ENCODE measurements at regions not wholly inside any gene's neighbourhood (a gene's known extent, or its start where the extent isn't known, plus 50 kb on each side); places are given as distances from the start of the nearest gene placed in this dataset.

DNA sequence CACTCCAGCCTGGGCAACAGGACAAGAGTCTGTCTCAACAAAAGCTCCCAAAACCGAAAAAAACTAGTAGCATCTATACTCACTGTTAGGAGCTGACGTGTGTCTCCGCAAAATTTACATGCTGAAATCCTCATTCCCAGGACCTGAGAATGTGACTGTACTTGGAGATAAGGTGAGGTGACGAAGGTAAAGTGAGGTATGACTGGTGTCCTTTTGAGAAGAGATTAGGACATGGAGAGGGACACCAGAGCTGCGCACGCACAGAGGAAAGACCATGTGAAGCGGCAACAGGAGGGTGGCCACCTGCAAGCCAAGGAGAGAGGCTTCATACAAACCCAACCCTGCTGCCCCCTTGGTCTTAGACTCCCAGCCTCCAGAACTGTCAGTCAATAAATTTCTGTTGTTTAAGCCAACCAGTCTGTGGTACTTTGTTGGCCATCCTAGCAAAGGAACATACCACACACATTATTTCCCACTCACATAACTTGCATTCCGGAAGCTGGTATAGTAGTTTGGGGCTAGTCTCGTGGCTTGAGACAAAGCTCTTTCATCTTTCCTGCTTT is 1154.0 kb upstream of the CELF2 start:
- Histone ChIP-seq H3K4me3 (replicated peaks in 1 of 3; ENCODE audit: insufficient read depth in 1 of 3, low read depth in 1 of 3, low read length in 3 of 3) (no peak overlapping the region), H3K36me3 (ENCODE audit: control insufficient read depth in 2 of 2, extremely low read depth in 1 of 2, insufficient read depth in 2 of 2, low read length in 2 of 2) (no peaks in the 10 kb centered on the region), H4K20me1 (replicated peaks; ENCODE audit: control insufficient read depth, extremely low read depth, insufficient read depth, low read length) (no peaks in the 10 kb centered on the region), H3K9me3 (replicated peaks; ENCODE audit: control insufficient read depth, insufficient read depth, low read length) (no peaks in the 10 kb centered on the region), H2AFZ (ENCODE audit: low read depth, low read length) (no peak overlapping the region), H3K9me1 (replicated peaks; ENCODE audit: control insufficient read depth, extremely low read depth, insufficient read depth, low read length) (no peaks in the 10 kb centered on the region), H3K9ac (replicated peaks; ENCODE audit: extremely low read depth, insufficient read depth, low read length) (no peak overlapping the region), H3K27ac (ENCODE audit: insufficient read depth, low read depth, low read length) (no peak overlapping the region), H3K4me2 (ENCODE audit: insufficient read depth, low read length) (no peak overlapping the region), H3K27me3 (ENCODE audit: control insufficient read depth in 2 of 2, insufficient read depth in 2 of 2, low read length in 2 of 2) (no peaks in the 10 kb centered on the region), H3K4me1 (ENCODE audit: control insufficient read depth, extremely low read depth, insufficient read depth, low read length) (no peaks in the 10 kb centered on the region), H3K79me2 (ENCODE audit: control insufficient read depth, insufficient read depth, low read length) (no peaks in the 10 kb centered on the region)
- dilution Hi-C loops (cut with MboI; ENCODE audit: extremely low pct_ligation_motif_present, low sequenced_read_pairs) (no loop called here), intact Hi-C loops (cut with micrococcal nuclease) (no loop called here)
- ChIA-PET CTCF (interaction anchor here (1.1 kb wide), 1 partner anchor 15 kb away, joined by 3 read pairs; no protein-coding TSS in a partner anchor), POLR2A (no interaction called here)
- BruUV-seq (replicated peaks) = no TSS peak
- TF ChIP-seq GATA2 (IDR thresholded peaks at IDR 0.05; ENCODE audit: insufficient read depth, insufficient read length, low read depth, low read length) (no peak), POLR2AphosphoS5 (IDR thresholded peaks at IDR 0.05; ENCODE audit: insufficient read depth, low read depth, low read length) (no peak)
- FAIRE-seq = no peak
- DNase-seq (ENCODE audit: low read depth, low spot score) = no peak

DNA sequence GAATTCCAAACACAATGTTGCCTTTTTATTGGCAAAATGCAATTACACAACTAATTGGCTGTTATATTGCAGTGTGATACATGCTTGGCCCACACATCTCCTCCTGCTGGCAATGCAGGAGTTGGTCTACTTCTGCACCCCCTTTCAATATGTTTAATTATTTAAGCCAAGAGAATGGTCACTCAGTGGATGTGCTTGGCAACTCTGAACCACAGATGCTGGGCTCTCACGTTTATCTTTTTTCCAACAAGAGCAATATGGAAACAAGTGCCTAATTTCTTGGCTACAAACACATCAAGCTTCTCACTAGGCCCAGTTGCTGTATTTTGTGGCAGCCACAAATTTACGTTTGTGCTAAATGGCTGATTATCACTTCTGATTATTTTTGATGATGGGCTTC is 1149.2 kb upstream of the CELF2 start:
- DNase-seq (ENCODE audit: low read depth, low spot score) (no peak), FAIRE-seq (no peak)
- no peak overlapping the region for H2AFZ ChIP-seq (ENCODE audit: low read depth, low read length)
- no peaks in the 10 kb centered on the region for H3K9me1 ChIP-seq (replicated peaks; ENCODE audit: control insufficient read depth, extremely low read depth, insufficient read depth, low read length)
- dilution Hi-C loops (cut with MboI; ENCODE audit: extremely low pct_ligation_motif_present, low sequenced_read_pairs) = no loop called here
- ChIA-PET CTCF (no interaction called here), POLR2A (no interaction called here)
- no peak overlapping the region for H3K4me3 ChIP-seq (replicated peaks in 1 of 3; ENCODE audit: insufficient read depth in 1 of 3, low read depth in 1 of 3, low read length in 3 of 3)
- H3K36me3 ChIP-seq (ENCODE audit: control insufficient read depth in 2 of 2, extremely low read depth in 1 of 2, insufficient read depth in 2 of 2, low read length in 2 of 2) = no peaks in the 10 kb centered on the region
- no peak overlapping the region for H3K4me2 ChIP-seq (ENCODE audit: insufficient read depth, low read length)
- no peaks in the 10 kb centered on the region for H3K27me3 ChIP-seq (ENCODE audit: control insufficient read depth in 2 of 2, insufficient read depth in 2 of 2, low read length in 2 of 2)
- intact Hi-C loops (cut with micrococcal nuclease) = no loop called here
- BruUV-seq (replicated peaks) = no TSS peak
- H3K4me1 ChIP-seq (ENCODE audit: control insufficient read depth, extremely low read depth, insufficient read depth, low read length) = no peaks in the 10 kb centered on the region
- TF ChIP-seq EZH2 (IDR thresholded peaks at IDR 0.05; ENCODE audit: borderline replicate concordance, low read depth, low read length, severe bottlenecking) = no peak
- TF ChIP-seq, protein P1, sequence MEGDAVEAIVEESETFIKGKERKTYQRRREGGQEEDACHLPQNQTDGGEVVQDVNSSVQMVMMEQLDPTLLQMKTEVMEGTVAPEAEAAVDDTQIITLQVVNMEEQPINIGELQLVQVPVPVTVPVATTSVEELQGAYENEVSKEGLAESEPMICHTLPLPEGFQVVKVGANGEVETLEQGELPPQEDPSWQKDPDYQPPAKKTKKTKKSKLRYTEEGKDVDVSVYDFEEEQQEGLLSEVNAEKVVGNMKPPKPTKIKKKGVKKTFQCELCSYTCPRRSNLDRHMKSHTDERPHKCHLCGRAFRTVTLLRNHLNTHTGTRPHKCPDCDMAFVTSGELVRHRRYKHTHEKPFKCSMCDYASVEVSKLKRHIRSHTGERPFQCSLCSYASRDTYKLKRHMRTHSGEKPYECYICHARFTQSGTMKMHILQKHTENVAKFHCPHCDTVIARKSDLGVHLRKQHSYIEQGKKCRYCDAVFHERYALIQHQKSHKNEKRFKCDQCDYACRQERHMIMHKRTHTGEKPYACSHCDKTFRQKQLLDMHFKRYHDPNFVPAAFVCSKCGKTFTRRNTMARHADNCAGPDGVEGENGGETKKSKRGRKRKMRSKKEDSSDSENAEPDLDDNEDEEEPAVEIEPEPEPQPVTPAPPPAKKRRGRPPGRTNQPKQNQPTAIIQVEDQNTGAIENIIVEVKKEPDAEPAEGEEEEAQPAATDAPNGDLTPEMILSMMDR (IDR thresholded peaks at IDR 0.05; ENCODE audit: extremely low read depth in 1 of 2, insufficient read depth in 1 of 2, low read depth in 1 of 2, low read length in 2 of 2) = no peak
- TF ChIP-seq POLR2AphosphoS5 (IDR thresholded peaks at IDR 0.05; ENCODE audit: insufficient read depth, low read depth, low read length) = no peak
- no peak for TF ChIP-seq GATA2 (IDR thresholded peaks at IDR 0.05; ENCODE audit: insufficient read depth, insufficient read length, low read depth, low read length)
- TF ChIP-seq, protein P2, sequence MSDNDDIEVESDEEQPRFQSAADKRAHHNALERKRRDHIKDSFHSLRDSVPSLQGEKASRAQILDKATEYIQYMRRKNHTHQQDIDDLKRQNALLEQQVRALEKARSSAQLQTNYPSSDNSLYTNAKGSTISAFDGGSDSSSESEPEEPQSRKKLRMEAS (IDR thresholded peaks at IDR 0.05; ENCODE audit: insufficient read depth, insufficient read length) = no peak
- H3K27ac ChIP-seq (ENCODE audit: insufficient read depth, low read depth, low read length) = no peak overlapping the region
- H3K9ac ChIP-seq (replicated peaks; ENCODE audit: extremely low read depth, insufficient read depth, low read length) = no peak overlapping the region
- H3K79me2 ChIP-seq (ENCODE audit: control insufficient read depth, insufficient read depth, low read length) = no peaks in the 10 kb centered on the region
- no peaks in the 10 kb centered on the region for H4K20me1 ChIP-seq (replicated peaks; ENCODE audit: control insufficient read depth, extremely low read depth, insufficient read depth, low read length)
- no peaks in the 10 kb centered on the region for H3K9me3 ChIP-seq (replicated peaks; ENCODE audit: control insufficient read depth, insufficient read depth, low read length)

Measured in endothelial cell of umbilical vein (primary cell).